HG02678 (cell line): ENCODE measurements at regions not wholly inside any gene's neighbourhood (a gene's known extent, or its start where the extent isn't known, plus 50 kb on each side); places are given as distances from the start of the nearest gene placed in this dataset.

Source experiments
- ATAC-seq: cut with Tn5 transposase; IDR thresholded peaks from one replicate; pipeline ENCODE4 v1.9.1; 2021; ENCODE audit warnings: mild to moderate bottlenecking, moderate library complexity; ENCODE audit not compliant: unreplicated experiment

GRCh38 chr17:73749928-73750605 is 105.8 kb upstream of the SDK2 start:
- ATAC-seq: no peak

GRCh38 chr17:73750975-73751374 is 106.7 kb upstream of the SDK2 start:
- ATAC-seq: no peak

GRCh38 chr17:73753751-73754496 is 109.7 kb upstream of the SDK2 start:
- ATAC-seq: no peak

GRCh38 chr17:73754886-73755400 is 110.7 kb upstream of the SDK2 start:
- no peak for ATAC-seq

- no peak for ATAC-seq
Measured at GRCh38 chr17:73757420-73757819, 113.2 kb upstream of the SDK2 start.

- no peak for ATAC-seq
Measured at GRCh38 chr17:73758245-73758644, 114.0 kb upstream of the SDK2 start.

GRCh38 chr17:73759324-73759723 is 115.1 kb upstream of the SDK2 start:
- no peak for ATAC-seq

- ATAC-seq: no peak
Measured at GRCh38 chr17:73759734-73760438, 115.6 kb upstream of the SDK2 start.

GRCh38 chr17:73760439-73760758 is 116.2 kb upstream of the SDK2 start:
- no peak for ATAC-seq

GRCh38 chr17:73765824-73766563 is 121.7 kb upstream of the SDK2 start:
- no peak for ATAC-seq

- no peak for ATAC-seq
Measured at GRCh38 chr17:73767696-73768095, 123.5 kb upstream of the SDK2 start.

- ATAC-seq: no peak
Measured at GRCh38 chr17:73768691-73769090, 124.4 kb upstream of the SDK2 start.

GRCh38 chr17:73769479-73769878 is 125.2 kb upstream of the SDK2 start:
- ATAC-seq: no peak

- ATAC-seq: no peak
Measured at GRCh38 chr17:73770115-73770848, 126.0 kb upstream of the SDK2 start.

GRCh38 chr17:73770849-73771229 is 126.6 kb upstream of the SDK2 start:
- no peak for ATAC-seq

- no peak for ATAC-seq
Measured at GRCh38 chr17:73772107-73772705, 128.0 kb upstream of the SDK2 start.

GRCh38 chr17:73773702-73774101 is 129.5 kb upstream of the SDK2 start:
- no peak for ATAC-seq

- ATAC-seq: no peak
Measured at GRCh38 chr17:73774852-73775251, 130.6 kb upstream of the SDK2 start.

- ATAC-seq: no peak
Measured at GRCh38 chr17:73776351-73777130, 132.3 kb upstream of the SDK2 start.

GRCh38 chr17:73777131-73777449 is 132.8 kb upstream of the SDK2 start:
- ATAC-seq: no peak
